ENCODE measurements at regions not wholly inside any gene's neighbourhood (a gene's known extent, or its start where the extent isn't known, plus 50 kb on each side); places are given as distances from the start of the nearest gene placed in this dataset.

DNA sequence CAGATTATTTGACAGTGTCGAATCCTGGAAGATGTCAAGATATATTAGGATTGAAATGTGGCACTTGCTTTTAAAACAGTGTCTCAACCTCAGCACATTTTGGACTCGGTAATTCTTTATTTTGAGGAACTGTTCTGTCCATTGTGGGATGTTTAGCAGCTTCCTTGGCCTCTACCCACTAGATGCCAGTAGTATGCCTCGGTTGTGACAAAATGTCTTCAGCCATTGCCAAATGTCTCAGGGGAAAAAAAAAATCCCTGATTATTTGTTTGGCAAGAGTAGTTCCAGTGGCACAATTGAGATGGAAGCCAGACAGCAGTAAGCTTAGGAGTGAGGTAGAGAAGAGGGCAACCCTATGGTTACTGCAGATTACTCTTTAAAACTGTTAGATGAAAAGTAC is 694.5 kb upstream of the RIOK2 start:
- Mint-ChIP-seq H3K4me1 (ENCODE audit: unreplicated experiment) (no peaks in the 10 kb centered on the region), H3K27me3 (no peaks in the 10 kb centered on the region), H3K36me3 (no peaks in the 10 kb centered on the region), H3K9me3 (no peaks in the 10 kb centered on the region), H3K27ac (no peak overlapping the region), H3K4me3 (no peak overlapping the region)
- TF ChIP-seq, protein P1, sequence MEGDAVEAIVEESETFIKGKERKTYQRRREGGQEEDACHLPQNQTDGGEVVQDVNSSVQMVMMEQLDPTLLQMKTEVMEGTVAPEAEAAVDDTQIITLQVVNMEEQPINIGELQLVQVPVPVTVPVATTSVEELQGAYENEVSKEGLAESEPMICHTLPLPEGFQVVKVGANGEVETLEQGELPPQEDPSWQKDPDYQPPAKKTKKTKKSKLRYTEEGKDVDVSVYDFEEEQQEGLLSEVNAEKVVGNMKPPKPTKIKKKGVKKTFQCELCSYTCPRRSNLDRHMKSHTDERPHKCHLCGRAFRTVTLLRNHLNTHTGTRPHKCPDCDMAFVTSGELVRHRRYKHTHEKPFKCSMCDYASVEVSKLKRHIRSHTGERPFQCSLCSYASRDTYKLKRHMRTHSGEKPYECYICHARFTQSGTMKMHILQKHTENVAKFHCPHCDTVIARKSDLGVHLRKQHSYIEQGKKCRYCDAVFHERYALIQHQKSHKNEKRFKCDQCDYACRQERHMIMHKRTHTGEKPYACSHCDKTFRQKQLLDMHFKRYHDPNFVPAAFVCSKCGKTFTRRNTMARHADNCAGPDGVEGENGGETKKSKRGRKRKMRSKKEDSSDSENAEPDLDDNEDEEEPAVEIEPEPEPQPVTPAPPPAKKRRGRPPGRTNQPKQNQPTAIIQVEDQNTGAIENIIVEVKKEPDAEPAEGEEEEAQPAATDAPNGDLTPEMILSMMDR (conservative IDR thresholded peaks at IDR 0.05): no peak
- no peak for DNase-seq (ENCODE audit: extremely low spot score, unreplicated experiment)

DNA sequence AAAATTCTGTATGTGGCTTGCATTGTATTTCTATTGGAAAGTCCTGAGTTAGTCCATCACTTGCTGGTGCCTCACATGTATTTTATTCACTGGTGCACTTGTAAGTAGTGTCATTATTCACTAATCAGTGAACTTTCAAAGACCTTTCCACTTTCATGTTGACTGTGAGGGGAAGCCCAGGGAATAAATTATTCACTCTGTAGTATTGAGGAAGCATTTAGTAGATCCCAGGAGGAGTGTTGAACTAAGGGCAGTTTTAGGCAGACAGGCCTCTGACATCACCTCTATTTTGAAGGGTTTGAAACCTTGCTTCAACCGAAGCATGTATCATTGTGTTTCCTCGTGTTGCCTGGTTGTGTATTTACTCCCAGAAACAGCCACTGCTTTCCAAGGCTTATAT is 705.4 kb upstream of the RIOK2 start:
- Mint-ChIP-seq H3K9me3 (no peaks in the 10 kb centered on the region), H3K36me3 (no peaks in the 10 kb centered on the region), H3K27ac (no peak overlapping the region), H3K27me3 (no peaks in the 10 kb centered on the region), H3K4me3 (no peak overlapping the region), H3K4me1 (ENCODE audit: unreplicated experiment) (peaks cover 4% of the 10 kb centered on the region)
- DNase-seq (ENCODE audit: extremely low spot score, unreplicated experiment): no peak
- TF ChIP-seq, protein P1 (conservative IDR thresholded peaks at IDR 0.05): no peak

DNA sequence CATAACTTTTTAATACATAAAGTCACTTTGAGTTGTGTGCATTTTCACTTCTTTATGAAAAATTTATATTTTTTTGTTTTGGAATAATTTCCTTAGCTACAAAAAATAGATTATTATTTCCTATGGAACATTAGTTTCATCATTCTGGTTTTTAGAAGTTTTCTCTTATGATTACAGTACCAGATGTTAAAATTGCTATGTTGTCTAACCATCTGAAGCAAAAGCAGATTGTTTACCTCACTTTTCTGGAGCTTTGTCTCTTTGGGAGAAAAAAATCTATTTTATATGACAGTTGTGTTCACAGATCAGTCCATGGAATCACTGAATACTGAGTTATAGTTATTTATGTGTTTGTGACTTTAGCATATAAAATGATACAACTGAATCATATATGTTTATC is 708.9 kb upstream of the RIOK2 start:
- Mint-ChIP-seq H3K36me3 (no peaks in the 10 kb centered on the region), H3K27ac (no peak overlapping the region)

DNA sequence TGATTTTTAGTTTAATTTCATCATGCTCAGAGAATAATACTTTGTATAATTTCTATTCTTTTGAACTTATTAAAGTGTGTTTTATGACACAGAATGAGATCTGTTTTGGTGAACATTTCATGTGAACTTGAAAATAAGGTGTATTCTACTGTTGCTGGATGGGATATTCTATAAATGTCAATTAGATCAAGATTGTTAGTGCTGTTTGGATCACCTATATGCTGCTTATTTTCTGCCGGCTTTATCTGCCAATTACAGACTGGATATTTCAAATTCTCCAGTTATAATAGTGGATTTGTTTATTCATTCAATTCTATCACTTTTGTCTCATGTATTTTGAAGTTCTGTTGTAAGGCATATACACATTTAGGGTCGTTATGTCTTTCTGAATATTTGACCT is 720.7 kb upstream of the RIOK2 start:
- TF ChIP-seq, protein P1 (conservative IDR thresholded peaks at IDR 0.05): no peak
- no peak overlapping the region for H3K27ac Mint-ChIP-seq
- no peak overlapping the region for H3K4me3 Mint-ChIP-seq
- H3K4me1 Mint-ChIP-seq (ENCODE audit: unreplicated experiment): no peaks in the 10 kb centered on the region
- H3K27me3 Mint-ChIP-seq: no peaks in the 10 kb centered on the region
- peaks cover 9% of the 10 kb centered on the region for H3K9me3 Mint-ChIP-seq
- no peak for DNase-seq (ENCODE audit: extremely low spot score, unreplicated experiment)
- no peaks in the 10 kb centered on the region for H3K36me3 Mint-ChIP-seq

More for the DNA sequence above, 708.9 kb upstream of the RIOK2 start:
- no peak for DNase-seq (ENCODE audit: extremely low spot score, unreplicated experiment)
- no peak overlapping the region for H3K4me3 Mint-ChIP-seq
- no peaks in the 10 kb centered on the region for H3K9me3 Mint-ChIP-seq
- no peaks in the 10 kb centered on the region for H3K27me3 Mint-ChIP-seq
- H3K4me1 Mint-ChIP-seq (ENCODE audit: unreplicated experiment): peaks cover 4% of the 10 kb centered on the region
- TF ChIP-seq, protein P1 (conservative IDR thresholded peaks at IDR 0.05): no peak

DNA sequence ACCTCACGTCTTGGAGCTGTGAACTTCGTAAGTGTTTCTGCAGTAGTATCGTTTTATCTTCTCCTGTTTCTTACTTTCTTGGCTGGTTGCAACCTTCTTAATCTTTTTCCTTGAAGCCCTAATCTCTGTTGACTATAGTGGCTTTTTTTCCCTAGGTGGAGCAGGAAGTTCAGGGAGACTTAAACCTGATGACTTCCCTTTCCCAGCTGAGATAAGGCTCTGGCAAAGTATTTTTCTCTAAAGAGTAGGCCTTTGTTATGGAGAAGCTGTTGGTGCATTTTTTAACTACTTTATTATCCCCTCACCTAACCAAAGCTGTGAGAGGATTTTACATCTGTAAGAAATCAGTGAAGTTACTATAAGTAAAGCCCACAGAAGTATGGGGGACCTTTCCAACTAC is 723.1 kb upstream of the RIOK2 start:
- H3K4me1 Mint-ChIP-seq (ENCODE audit: unreplicated experiment): no peaks in the 10 kb centered on the region
- H3K27ac Mint-ChIP-seq: no peak overlapping the region
- no peak for DNase-seq (ENCODE audit: extremely low spot score, unreplicated experiment)
- no peak overlapping the region for H3K4me3 Mint-ChIP-seq
- no peaks in the 10 kb centered on the region for H3K36me3 Mint-ChIP-seq
- TF ChIP-seq, protein P1 (conservative IDR thresholded peaks at IDR 0.05): no peak
- H3K27me3 Mint-ChIP-seq: no peaks in the 10 kb centered on the region
- peaks cover 9% of the 10 kb centered on the region for H3K9me3 Mint-ChIP-seq
